Heart left ventricle (tissue), 13 donors: ENCODE measurements at regions not wholly inside any gene's neighbourhood (a gene's known extent, or its start where the extent isn't known, plus 50 kb on each side); places are given as distances from the start of the nearest gene placed in this dataset.

ENCODE experiments used
- POLR2A ChIP-seq, 2 donors: fragments of 450-650 bp; IDR thresholded peaks; one replicate each; pipeline ENCODE4 v1.6.1; 2017; ENCODE audit warnings: antibody characterized with exemption in 2 of 2, mild to moderate bottlenecking in 2 of 2, moderate library complexity in 2 of 2
- TF ChIP-seq, protein P1 (sequence below), 12 donors: fragments of 200-600 bp; sonication (generic) in 4 of 12; IDR thresholded peaks; one replicate each; pipeline versions ENCODE4 v1.5.0 to v1.8.0; 2018 to 2022; ENCODE audit warnings: antibody characterized with exemption in 12 of 12, mild to moderate bottlenecking in 5 of 12
- donor health status: ischemic (EF 13 %, LVEDD 7.1; RV severe dilation, severe dysfunction).
- donor health status: DM: no; HTN: yes; CAD: no.
- donor health status: DM: no; HTN: no; CAD: no.
- donor health status: ischemic (EF 25% LVEDD 6.9; RV normal size, moderate dysfunction).
- donor health status: ischemic (EF 25% LVEDD 5.7; RV mildly dilated, moderate dysfunction).
- donor health status: ischemic (EF 35%, LVEDD 5.7; RV mildly dilated, moderate dysfunction).
- donor health status: nonischemic (EF 11% LVEDD 7.7; RV severe dilation, severe dysfunction).
- donor health status: DM: yes; HTN: yes; CAD: no.
- donor health status: PGD.
- donor health status: ischemic (EF 29% LVEDD 5.4; RV normal size, mild dysfunction).
- donor health status: nonischemic (EF 23%, LVEDD 6.1; RV moderate dilation, normal function).

DNA sequence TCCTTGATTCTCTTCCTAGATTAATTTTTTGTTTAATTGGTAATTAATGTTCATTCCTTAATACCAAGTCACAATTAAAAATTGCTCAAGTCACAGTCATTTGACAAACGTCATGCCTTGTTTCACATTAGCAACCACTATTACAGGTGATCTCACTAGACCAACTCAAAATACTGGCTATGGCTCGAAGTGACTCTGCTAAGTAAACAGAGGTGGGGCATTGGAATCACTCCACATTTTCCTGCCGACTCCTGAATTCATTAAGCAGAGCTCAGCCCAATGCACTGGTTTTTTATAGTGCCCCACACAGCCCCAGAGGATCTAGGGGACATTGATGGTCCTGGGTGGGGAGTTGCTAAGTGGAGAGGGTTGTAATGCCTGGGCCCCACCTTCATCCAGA lies 201.2 kb upstream of the NSMCE3 start:
- TF ChIP-seq, protein P1, sequence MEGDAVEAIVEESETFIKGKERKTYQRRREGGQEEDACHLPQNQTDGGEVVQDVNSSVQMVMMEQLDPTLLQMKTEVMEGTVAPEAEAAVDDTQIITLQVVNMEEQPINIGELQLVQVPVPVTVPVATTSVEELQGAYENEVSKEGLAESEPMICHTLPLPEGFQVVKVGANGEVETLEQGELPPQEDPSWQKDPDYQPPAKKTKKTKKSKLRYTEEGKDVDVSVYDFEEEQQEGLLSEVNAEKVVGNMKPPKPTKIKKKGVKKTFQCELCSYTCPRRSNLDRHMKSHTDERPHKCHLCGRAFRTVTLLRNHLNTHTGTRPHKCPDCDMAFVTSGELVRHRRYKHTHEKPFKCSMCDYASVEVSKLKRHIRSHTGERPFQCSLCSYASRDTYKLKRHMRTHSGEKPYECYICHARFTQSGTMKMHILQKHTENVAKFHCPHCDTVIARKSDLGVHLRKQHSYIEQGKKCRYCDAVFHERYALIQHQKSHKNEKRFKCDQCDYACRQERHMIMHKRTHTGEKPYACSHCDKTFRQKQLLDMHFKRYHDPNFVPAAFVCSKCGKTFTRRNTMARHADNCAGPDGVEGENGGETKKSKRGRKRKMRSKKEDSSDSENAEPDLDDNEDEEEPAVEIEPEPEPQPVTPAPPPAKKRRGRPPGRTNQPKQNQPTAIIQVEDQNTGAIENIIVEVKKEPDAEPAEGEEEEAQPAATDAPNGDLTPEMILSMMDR (IDR thresholded peaks at IDR 0.05) = no peak
- no peak for TF ChIP-seq POLR2A (IDR thresholded peaks at IDR 0.05)
